SK-N-SH (cell line): ENCODE measurements at regions not wholly inside any gene's neighbourhood (a gene's known extent, or its start where the extent isn't known, plus 50 kb on each side); places are given as distances from the start of the nearest gene placed in this dataset.

ENCODE experiments used
- CTCF ChIA-PET: fragments of 300-600, 350-600 bp; formaldehyde crosslinking; extraction: SDS; loops from one replicate; lab custom pipeline; 2021; lab: Yijun Ruan, JAX
- POLR2A ChIA-PET: fragments of 350-600 bp; sonication (Branson Sonifier 250); formaldehyde crosslinking; extraction: SDS; loops from one replicate; lab custom pipeline; 2020; ENCODE audit warnings: antibody characterized with exemption, inconsistent platforms; lab: Yijun Ruan, JAX
- DNase-seq: peaks from one replicate; pipeline ENCODE4 v3.0.0; 2012
- H2AFZ ChIP-seq: fragments of 200-600 bp; sonication (generic); 2 replicates; pipeline ENCODE4 v1.8.1; 2016; ENCODE audit warnings: antibody characterized with exemption, mild to moderate bottlenecking, low read depth
- H3F3A ChIP-seq: fragments of 200-600 bp; sonication (generic); replicated peaks from 2 replicates; pipeline ENCODE3; 2016; ENCODE audit warnings: antibody characterized with exemption, mild to moderate bottlenecking; ENCODE audit not compliant: insufficient read depth
- H3K27ac ChIP-seq, 2 experiments: fragments of 200-500 bp in 1 of 2; fragments of 200-600 bp in 1 of 2; sonication (Bioruptor generic) in 1 of 2; sonication (generic), shearing (Covaris generic) in 1 of 2; 2 replicates each; pipeline versions ENCODE4 v1.5.1 to v1.6.1; 2014 to 2016; ENCODE audit warnings: low read depth in 2 of 2, inconsistent platforms in 1 of 2, low read length in 1 of 2, mild to moderate bottlenecking in 1 of 2, mixed read lengths in 1 of 2
- H3K27me3 ChIP-seq: fragments of 200-600 bp; sonication (generic), shearing (Covaris generic); 2 replicates; pipeline ENCODE4 v1.6.1; 2016; ENCODE audit warnings: mixed run types; ENCODE audit not compliant: insufficient read depth
- H3K36me3 ChIP-seq, 2 experiments: fragments of 200-500 bp in 1 of 2; fragments of 200-600 bp in 1 of 2; sonication (Bioruptor generic) in 1 of 2; sonication (generic) in 1 of 2; replicated peaks in 1 of 2; 2 replicates each; pipeline versions ENCODE3 to v1.5.1; 2014 to 2016; ENCODE audit warnings: low read length in 1 of 2, mild to moderate bottlenecking in 1 of 2; ENCODE audit not compliant: insufficient read depth in 2 of 2, control insufficient read depth in 1 of 2
- H3K4me1 ChIP-seq, 2 experiments: fragments of 200-500 bp in 1 of 2; fragments of 200-600 bp in 1 of 2; sonication (Bioruptor generic) in 1 of 2; sonication (generic), shearing (Covaris generic) in 1 of 2; 2 replicates each; pipeline versions ENCODE4 v1.5.1 to v1.6.1; 2014 to 2016; ENCODE audit warnings: low read depth in 1 of 2, low read length in 1 of 2, mixed run types in 1 of 2; ENCODE audit not compliant: insufficient read depth in 2 of 2, control insufficient read depth in 1 of 2
- H3K4me2 ChIP-seq: fragments of 200-600 bp; sonication (generic), shearing (Covaris generic); 2 replicates; pipeline ENCODE4 v1.6.1; 2017; ENCODE audit warnings: mixed run types
- H3K4me3 ChIP-seq, 2 experiments: fragments of 200-500 bp in 1 of 2; fragments of 200-600 bp in 1 of 2; sonication (Bioruptor generic) in 1 of 2; sonication (generic), shearing (Covaris generic) in 1 of 2; 2 replicates each; pipeline versions ENCODE4 v1.5.1 to v1.8.1; 2014 to 2016; ENCODE audit warnings: low read depth in 2 of 2, inconsistent platforms in 1 of 2, low read length in 1 of 2, mild to moderate bottlenecking in 1 of 2, mixed read lengths in 1 of 2, moderate library complexity in 1 of 2
- H3K79me2 ChIP-seq: fragments of 200-600 bp; sonication (generic); 2 replicates; pipeline ENCODE4 v1.8.1; 2017; ENCODE audit warnings: mild to moderate bottlenecking; ENCODE audit not compliant: insufficient read depth
- H3K9ac ChIP-seq: fragments of 200-600 bp; sonication (generic); 2 replicates; pipeline ENCODE4 v1.6.1; 2017; ENCODE audit warnings: mixed run types
- H3K9me2 ChIP-seq: fragments of 200-600 bp; sonication (generic); 2 replicates; pipeline ENCODE4 v1.6.1; 2017; ENCODE audit warnings: mixed run types
- H3K9me3 ChIP-seq: fragments of 200-600 bp; sonication (generic); 2 replicates; pipeline ENCODE4 v1.6.1; 2017; ENCODE audit warnings: mixed run types, mild to moderate bottlenecking, moderate library complexity
- H4K20me1 ChIP-seq: fragments of 200-600 bp; sonication (generic); 2 replicates; pipeline ENCODE4 v1.6.1; 2017; ENCODE audit warnings: mild to moderate bottlenecking, mixed run types; ENCODE audit not compliant: insufficient read depth
- EP300 ChIP-seq, 2 experiments: IDR thresholded peaks; 2 replicates each; pipeline versions ENCODE4 v1.4.0 to v1.6.1; 2012; ENCODE audit warnings: borderline replicate concordance in 1 of 2, low read depth in 1 of 2, low read length in 1 of 2
- EZH2phosphoT487 ChIP-seq: fragments of 200-600 bp; sonication (generic); IDR thresholded peaks from 2 replicates; pipeline ENCODE4 v1.6.1; 2017; ENCODE audit warnings: low read depth, mixed run types, mild to moderate bottlenecking, antibody characterized with exemption, moderate library complexity, borderline replicate concordance
- FOSL2 ChIP-seq: IDR thresholded peaks from 2 replicates; pipeline ENCODE4 v1.4.0; 2012; ENCODE audit warnings: low read depth, mild to moderate bottlenecking, moderate library complexity, borderline replicate concordance
- GATA2 ChIP-seq: sonication (generic); formaldehyde crosslinking; IDR thresholded peaks from 2 replicates; pipeline ENCODE4 v1.5.0; 2020; ENCODE audit warnings: mild to moderate bottlenecking, missing genetic modification reagents
- JUND ChIP-seq: IDR thresholded peaks from 2 replicates; pipeline ENCODE4 v1.4.0; 2012
- NFIC ChIP-seq: IDR thresholded peaks from 2 replicates; pipeline ENCODE4 v1.4.0; 2012; ENCODE audit warnings: borderline replicate concordance
- PBX3 ChIP-seq: IDR thresholded peaks from 2 replicates; pipeline ENCODE4; 2012
- POLR2AphosphoS5 ChIP-seq: IDR thresholded peaks from 2 replicates; pipeline ENCODE4 v1.6.1; 2012; ENCODE audit warnings: low read depth, low read length
- RCOR1 ChIP-seq: fragments of 150-350 bp; IDR thresholded peaks from 2 replicates; pipeline ENCODE4 v1.6.1; 2017; ENCODE audit warnings: antibody characterized with exemption, low read length
- TCF12 ChIP-seq: IDR thresholded peaks from 2 replicates; pipeline ENCODE4 v1.4.0; 2012
- TEAD4 ChIP-seq: IDR thresholded peaks from 2 replicates; pipeline ENCODE4 v1.4.0; 2012; ENCODE audit warnings: mild to moderate bottlenecking, borderline replicate concordance; ENCODE audit not compliant: insufficient read depth
- WGBS: methylation state at CpG from one replicate; pipeline ENCODE4 v1.1.6; 2017; ENCODE audit warnings: low lambda C conversion rate; 5-methylcytosine and 5-hydroxymethylcytosine counted together

- 68% methylated on average over 8 of the region's 8 CpGs for WGBS
- H3K9me2 ChIP-seq: no peaks in the 10 kb centered on the region; the same call in 1 of the 2 replicates
- no peaks in the 10 kb centered on the region for H3K79me2 ChIP-seq
- no peak overlapping the region for H3K9ac ChIP-seq
- H3K4me3 ChIP-seq: no peak overlapping the region
- no peak overlapping the region for H3K4me2 ChIP-seq
- no peaks in the 10 kb centered on the region for H4K20me1 ChIP-seq
- no peak for DNase-seq
- no peak overlapping the region for H2AFZ ChIP-seq
- no peaks in the 10 kb centered on the region for H3K9me3 ChIP-seq
- peaks cover 0 to 3% of the 10 kb centered on the region in 2 experiments; a peak in 1 of 4 replicates for H3K4me1 ChIP-seq
- H3K27ac ChIP-seq: no peak overlapping the region
- no peak for TF ChIP-seq GATA2 (CRISPR knock-in tag)
- no peak for TF ChIP-seq RCOR1
- no peak for TF ChIP-seq POLR2AphosphoS5
- POLR2A ChIA-PET: no interaction called here
- H3K36me3 ChIP-seq: no peaks in the 10 kb centered on the region
- no peaks in the 10 kb centered on the region for H3F3A ChIP-seq
- CTCF ChIA-PET: no interaction called here
- H3K27me3 ChIP-seq: no peaks in the 10 kb centered on the region
Observed at GRCh38 chr3:31157047-31157694, 262.7 kb upstream of the GADL1 start.

GRCh38 chr3:31157893-31158620 is 263.6 kb upstream of the GADL1 start:
- Histone ChIP-seq H2AFZ (no peak overlapping the region), H3K79me2 (no peaks in the 10 kb centered on the region), H4K20me1 (no peaks in the 10 kb centered on the region), H3K9me3 (no peaks in the 10 kb centered on the region), H3K4me3 (no peak overlapping the region), H3K27me3 (no peaks in the 10 kb centered on the region), H3K27ac (no peak overlapping the region), H3K4me1 (peaks cover 0 to 3% of the 10 kb centered on the region in 2 experiments; a peak in 1 of 4 replicates), H3F3A (no peaks in the 10 kb centered on the region), H3K9me2 (no peaks in the 10 kb centered on the region; the same call in 1 of the 2 replicates), H3K36me3 (no peaks in the 10 kb centered on the region), H3K9ac (no peak overlapping the region), H3K4me2 (no peak overlapping the region)
- POLR2A ChIA-PET: no interaction called here
- 0 out of 2 replicates have a peak, but pooled peaks have one; percentile 20 for TF ChIP-seq POLR2AphosphoS5
- peak; percentile 94 for TF ChIP-seq PBX3
- no peak for TF ChIP-seq RCOR1
- peak in 1 of 2 experiments; percentile 35; a peak in 1 of 4 replicates for TF ChIP-seq EP300 (IDR thresholded peaks at IDR 0.05; ENCODE audit: borderline replicate concordance in 1 of 2, low read depth in 1 of 2, low read length in 1 of 2)
- peak; percentile 64; the same call in 1 of the 2 replicates for TF ChIP-seq TCF12
- no peak for TF ChIP-seq EZH2phosphoT487
- TF ChIP-seq GATA2 (CRISPR knock-in tag): no peak
- TF ChIP-seq NFIC: peak; percentile 58; the same call in 1 of the 2 replicates
- TF ChIP-seq FOSL2: 0 out of 2 replicates have a peak, but pooled peaks have one; percentile 12
- TF ChIP-seq JUND: peak; percentile 43; the same call in 1 of the 2 replicates
- peak; percentile 32; the same call in 1 of the 2 replicates for TF ChIP-seq TEAD4
- 56% methylated on average over 3 of the region's 3 CpGs for WGBS
- no peak for DNase-seq
- CTCF ChIA-PET: interaction anchor here (1.1 kb wide), 1 partner anchor 393 kb away, joined by 4 read pairs; no protein-coding TSS in a partner anchor
